HUES48 (cell line): ENCODE measurements at regions not wholly inside any gene's neighbourhood (a gene's known extent, or its start where the extent isn't known, plus 50 kb on each side); places are given as distances from the start of the nearest gene placed in this dataset.

Experiments used
- H3K27ac ChIP-seq: one replicate; pipeline ENCODE4 v1.7.0; 2013; ENCODE audit warnings: low read depth, low read length, inconsistent platforms
- H3K27me3 ChIP-seq: 2 replicates; pipeline ENCODE4 v1.6.1; 2013; ENCODE audit warnings: mild to moderate bottlenecking, low read length; ENCODE audit not compliant: control insufficient read depth, insufficient read depth
- H3K36me3 ChIP-seq: 2 replicates; pipeline ENCODE4 v1.6.1; 2013; ENCODE audit warnings: low read length; ENCODE audit not compliant: control insufficient read depth, insufficient read depth
- H3K4me1 ChIP-seq: 2 replicates; pipeline ENCODE4 v1.6.1; 2013; ENCODE audit warnings: mild to moderate bottlenecking, low read length; ENCODE audit not compliant: control insufficient read depth, insufficient read depth
- H3K4me3 ChIP-seq: 2 replicates; pipeline ENCODE4 v1.5.1; 2013; ENCODE audit warnings: mild to moderate bottlenecking, low read depth, low read length
- H3K9ac ChIP-seq: 2 replicates; pipeline ENCODE4 v1.6.1; 2013; ENCODE audit warnings: mild to moderate bottlenecking, low read depth, low read length, moderate library complexity
- H3K9me3 ChIP-seq: 2 replicates; pipeline ENCODE4 v1.6.1; 2013; ENCODE audit warnings: low read length; ENCODE audit not compliant: control insufficient read depth, insufficient read depth

DNA sequence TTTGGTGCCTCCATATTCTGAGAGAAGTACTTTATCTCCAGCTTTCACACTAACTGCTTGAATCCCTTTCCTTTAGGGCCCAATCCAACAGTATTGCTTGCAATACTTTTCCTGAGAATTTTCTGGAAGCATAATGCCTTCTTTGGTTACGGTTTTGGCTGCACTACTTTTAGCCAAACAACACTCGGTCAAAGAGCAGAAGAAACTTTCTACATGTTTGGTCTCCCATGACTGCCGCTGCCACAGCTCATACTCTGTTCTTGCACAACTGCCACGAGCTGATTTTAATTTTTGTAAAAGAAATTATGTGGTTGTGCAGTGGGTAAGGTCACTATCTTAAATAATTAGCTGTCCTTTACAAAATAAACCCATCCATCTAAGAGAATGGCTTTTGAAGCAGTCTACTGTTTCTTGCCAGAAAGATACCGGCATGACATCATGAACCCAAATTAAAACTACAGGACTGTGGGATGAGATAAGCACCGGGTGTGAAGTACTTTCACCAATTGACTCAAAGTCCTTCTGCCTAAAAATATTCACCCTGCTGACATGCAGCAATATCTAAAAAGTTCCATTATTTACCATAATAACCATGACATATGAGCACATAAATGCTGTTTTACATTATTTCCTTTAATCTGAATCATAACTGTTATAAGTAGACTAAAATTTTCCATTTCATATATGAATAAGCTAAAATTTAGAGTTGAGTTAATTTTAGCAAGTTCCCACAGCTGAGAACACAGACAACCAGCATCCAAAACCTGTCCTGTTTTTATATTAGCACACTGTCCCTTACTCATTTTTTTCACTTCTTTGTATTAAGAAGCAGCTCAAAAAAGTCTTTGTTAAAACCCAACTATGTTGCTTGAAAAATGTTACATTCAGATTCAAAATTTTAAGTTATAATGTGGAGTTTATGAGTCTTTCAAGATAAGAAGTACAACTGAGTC is 1154.3 kb downstream of the EPHA3 start:
- Histone ChIP-seq H3K9me3 (peaks cover 70% of the 10 kb centered on the region), H3K4me1 (no peaks in the 10 kb centered on the region), H3K9ac (no peak overlapping the region)

More for the DNA sequence above, 1154.3 kb downstream of the EPHA3 start:
- no peak overlapping the region for H3K27ac ChIP-seq
- no peaks in the 10 kb centered on the region for H3K27me3 ChIP-seq
- H3K36me3 ChIP-seq = no peaks in the 10 kb centered on the region
- no peak overlapping the region for H3K4me3 ChIP-seq
